Thyroid gland (tissue), 4 donors: ENCODE measurements at regions not wholly inside any gene's neighbourhood (a gene's known extent, or its start where the extent isn't known, plus 50 kb on each side); places are given as distances from the start of the nearest gene placed in this dataset.
A peak's percentile ranks its signal among the peaks of the same experiment; 100 is the strongest.

Experiments used
- DNase-seq, 2 donors: peaks; one replicate each; pipeline ENCODE4 v3.0.0-alpha.2; 2019
- H3K27ac ChIP-seq, 3 donors: fragments of 200-600 bp; sonication (generic); 1 replicate in 2 of 3; 2 replicates in 1 of 3; pipeline ENCODE4 v1.5.1; 2016 to 2019; ENCODE audit warnings: mild to moderate bottlenecking in 1 of 3, moderate library complexity in 1 of 3
- H3K27me3 ChIP-seq: fragments of 200-600 bp; sonication (generic); one replicate; pipeline ENCODE4 v1.5.1; 2019
- H3K36me3 ChIP-seq, 2 donors: fragments of 200-600 bp; sonication (generic); one replicate each; pipeline ENCODE4 v1.5.1; 2016 to 2019
- H3K4me1 ChIP-seq, 2 donors: fragments of 200-600 bp; sonication (generic); one replicate each; pipeline ENCODE4 v1.5.1; 2017 to 2019
- H3K4me3 ChIP-seq, 3 donors: fragments of 200-600 bp; sonication (generic); replicated peaks in 1 of 3; 1 replicate in 2 of 3; 2 replicates in 1 of 3; pipeline ENCODE4 v1.5.1; 2016; ENCODE audit warnings: mild to moderate bottlenecking in 1 of 3
- H3K9me3 ChIP-seq: fragments of 200-600 bp; sonication (generic); one replicate; pipeline ENCODE4 v1.5.1; 2017
- POLR2A ChIP-seq, 2 donors: fragments of 450-650 bp; IDR thresholded peaks; one replicate each; pipeline ENCODE4 v1.6.1; 2017; ENCODE audit warnings: antibody characterized with exemption in 2 of 2, mild to moderate bottlenecking in 2 of 2, moderate library complexity in 1 of 2
- WGBS, 2 donors: methylation state at CpG; one replicate each; pipeline ENCODE4 v1.1.5; 2017; 5-methylcytosine and 5-hydroxymethylcytosine counted together
- intact Hi-C: fragments of 100-400 bp; cut with DNase I; formaldehyde crosslinking; loops from one replicate; pipeline ENCODE4 v1.15.1; 2023
- TF ChIP-seq, protein P1 (sequence below), 6 experiments: fragments of 200-600 bp in 3 of 6; fragments of 450-650 bp in 3 of 6; sonication (generic) in 3 of 6; IDR thresholded peaks; one replicate each; pipeline ENCODE4 v1.5.1; 2016 to 2019; ENCODE audit warnings: antibody characterized with exemption in 6 of 6, mild to moderate bottlenecking in 2 of 6, inconsistent platforms in 1 of 6, moderate library complexity in 1 of 6

DNA sequence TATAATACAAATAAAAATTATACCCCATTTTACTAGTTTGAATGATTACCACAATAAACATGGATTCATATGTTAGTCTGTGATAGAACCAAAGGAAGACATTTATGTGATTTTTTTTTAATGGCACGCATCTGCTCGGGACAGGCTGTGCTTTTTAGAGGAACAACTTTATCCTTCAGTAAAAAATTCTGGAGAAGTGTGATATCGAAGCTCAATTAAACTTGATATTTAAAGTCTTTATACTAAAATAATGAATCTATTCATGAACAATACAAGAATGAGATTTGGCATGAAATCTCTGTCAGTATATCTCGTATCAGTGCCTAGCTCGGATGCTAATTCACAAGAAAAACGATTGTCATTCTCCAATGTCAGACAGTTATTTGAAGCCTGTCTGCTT lies 230.8 kb upstream of the ZNF717 start:
- no peak for DNase-seq
- TF ChIP-seq, protein P1, sequence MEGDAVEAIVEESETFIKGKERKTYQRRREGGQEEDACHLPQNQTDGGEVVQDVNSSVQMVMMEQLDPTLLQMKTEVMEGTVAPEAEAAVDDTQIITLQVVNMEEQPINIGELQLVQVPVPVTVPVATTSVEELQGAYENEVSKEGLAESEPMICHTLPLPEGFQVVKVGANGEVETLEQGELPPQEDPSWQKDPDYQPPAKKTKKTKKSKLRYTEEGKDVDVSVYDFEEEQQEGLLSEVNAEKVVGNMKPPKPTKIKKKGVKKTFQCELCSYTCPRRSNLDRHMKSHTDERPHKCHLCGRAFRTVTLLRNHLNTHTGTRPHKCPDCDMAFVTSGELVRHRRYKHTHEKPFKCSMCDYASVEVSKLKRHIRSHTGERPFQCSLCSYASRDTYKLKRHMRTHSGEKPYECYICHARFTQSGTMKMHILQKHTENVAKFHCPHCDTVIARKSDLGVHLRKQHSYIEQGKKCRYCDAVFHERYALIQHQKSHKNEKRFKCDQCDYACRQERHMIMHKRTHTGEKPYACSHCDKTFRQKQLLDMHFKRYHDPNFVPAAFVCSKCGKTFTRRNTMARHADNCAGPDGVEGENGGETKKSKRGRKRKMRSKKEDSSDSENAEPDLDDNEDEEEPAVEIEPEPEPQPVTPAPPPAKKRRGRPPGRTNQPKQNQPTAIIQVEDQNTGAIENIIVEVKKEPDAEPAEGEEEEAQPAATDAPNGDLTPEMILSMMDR (IDR thresholded peaks at IDR 0.05), result no peak
- no peak for TF ChIP-seq POLR2A (IDR thresholded peaks at IDR 0.05)
- H3K4me1 ChIP-seq, result no peaks in the 10 kb centered on the region
- H3K36me3 ChIP-seq, result no peaks in the 10 kb centered on the region
- H3K27ac ChIP-seq, result no peak overlapping the region
- intact Hi-C loops, result no loop called here
- no peaks in the 10 kb centered on the region for H3K9me3 ChIP-seq
- no peak overlapping the region for H3K4me3 ChIP-seq
- H3K27me3 ChIP-seq, result no peaks in the 10 kb centered on the region
- WGBS, 2 donors, result 86 to 88% methylated on average over 6 of the region's 6 CpGs

DNA sequence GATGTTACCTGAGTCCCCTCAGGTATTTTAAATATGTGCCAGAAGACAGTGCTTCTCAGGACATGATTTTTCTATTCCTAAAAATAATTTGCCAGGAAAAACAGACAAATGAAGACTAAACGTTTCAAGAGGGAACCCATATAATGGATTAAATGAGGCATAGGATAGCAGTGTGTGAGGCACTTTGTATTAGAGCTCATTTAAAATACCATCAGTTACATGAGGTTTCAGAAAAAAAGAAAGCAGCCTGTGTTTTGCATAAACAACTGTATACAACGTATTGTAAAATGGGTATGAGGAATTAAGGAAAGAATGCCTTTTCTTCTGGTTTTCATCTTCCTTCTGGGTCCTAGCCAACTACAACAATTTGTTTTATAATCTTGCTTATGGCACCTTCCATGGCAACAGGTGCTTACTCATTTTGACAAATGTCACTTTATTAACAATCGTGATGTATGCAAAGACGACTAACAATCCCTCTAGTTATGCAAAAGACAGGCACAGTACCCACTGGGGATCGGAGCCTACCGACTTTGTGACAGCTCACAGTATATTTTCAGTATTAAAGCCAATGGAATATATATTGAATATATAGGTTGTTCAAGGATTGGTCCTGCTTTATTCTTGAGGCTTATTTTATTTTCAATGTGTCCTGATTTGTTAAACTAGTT lies 231.6 kb upstream of the ZNF717 start:
- Histone ChIP-seq H3K4me1 (no peaks in the 10 kb centered on the region), H3K27ac (no peak overlapping the region), H3K27me3 (no peaks in the 10 kb centered on the region), H3K9me3 (no peaks in the 10 kb centered on the region), H3K4me3 (no peak overlapping the region), H3K36me3 (no peaks in the 10 kb centered on the region)
- DNase-seq, result no peak
- intact Hi-C loops, result no loop called here
- TF ChIP-seq POLR2A (IDR thresholded peaks at IDR 0.05), result no peak
- WGBS, 2 donors, result 70 to 73% methylated on average over 6 of the region's 6 CpGs

DNA sequence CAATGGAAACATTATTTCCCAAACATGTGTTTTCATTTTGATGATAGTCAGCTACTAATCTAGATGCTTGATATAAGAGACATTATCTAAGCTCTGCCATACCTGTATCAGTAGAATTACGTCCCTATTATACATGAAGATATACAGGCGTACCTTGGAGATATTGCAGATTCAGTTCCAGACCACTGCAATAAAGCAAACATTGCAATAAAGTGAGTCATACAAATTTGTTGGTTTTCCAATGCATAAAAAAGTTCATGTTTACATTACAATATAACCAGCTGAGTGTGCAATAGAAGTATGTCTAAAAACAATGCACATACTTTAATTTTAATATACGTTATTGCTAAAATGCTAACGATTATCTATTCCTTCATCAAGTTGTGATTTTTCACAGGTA lies 236.0 kb upstream of the ZNF717 start:
- Histone ChIP-seq H3K27ac (no peak overlapping the region), H3K27me3 (no peaks in the 10 kb centered on the region), H3K4me1 (no peaks in the 10 kb centered on the region), H3K36me3 (no peaks in the 10 kb centered on the region), H3K4me3 (no peak overlapping the region), H3K9me3 (no peaks in the 10 kb centered on the region)
- no peak for TF ChIP-seq POLR2A (IDR thresholded peaks at IDR 0.05)
- TF ChIP-seq, protein P1 (IDR thresholded peaks at IDR 0.05), result no peak
- intact Hi-C loops, result no loop called here
- 88 to 92% methylated on average over 4 of the region's 4 CpGs for WGBS, 2 donors
- no peak for DNase-seq

DNA sequence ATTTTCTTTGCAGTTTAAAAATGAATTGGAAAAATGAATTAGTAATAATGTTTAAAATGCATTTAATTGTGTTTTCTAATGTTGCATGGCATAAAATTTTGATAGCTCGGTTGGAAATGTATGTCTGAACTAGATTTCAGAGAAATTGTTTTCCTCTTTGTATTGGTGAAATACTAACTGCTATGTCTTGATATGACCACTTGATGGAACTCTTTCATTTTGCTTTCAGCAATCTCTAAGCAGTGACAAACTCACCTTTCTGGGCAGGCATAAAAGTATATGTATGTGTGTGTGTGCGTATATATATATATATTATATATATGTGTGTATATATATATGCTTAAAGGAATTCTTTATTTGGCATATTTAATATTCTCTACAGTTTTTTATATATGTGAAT lies 239.3 kb upstream of the ZNF717 start:
- H3K27ac ChIP-seq, result no peak overlapping the region
- no peak for TF ChIP-seq POLR2A (IDR thresholded peaks at IDR 0.05)
- TF ChIP-seq, protein P1 (IDR thresholded peaks at IDR 0.05), result peak in 1 of 6 experiments; percentile 12
- no peaks in the 10 kb centered on the region for H3K36me3 ChIP-seq
- H3K4me3 ChIP-seq, result no peak overlapping the region
- DNase-seq, result no peak
- H3K4me1 ChIP-seq, result no peaks in the 10 kb centered on the region
- WGBS, 2 donors, result 43 to 49% methylated on average over 2 of the region's 2 CpGs
- intact Hi-C loops, result no loop called here
- no peaks in the 10 kb centered on the region for H3K27me3 ChIP-seq
- H3K9me3 ChIP-seq, result no peaks in the 10 kb centered on the region

DNA sequence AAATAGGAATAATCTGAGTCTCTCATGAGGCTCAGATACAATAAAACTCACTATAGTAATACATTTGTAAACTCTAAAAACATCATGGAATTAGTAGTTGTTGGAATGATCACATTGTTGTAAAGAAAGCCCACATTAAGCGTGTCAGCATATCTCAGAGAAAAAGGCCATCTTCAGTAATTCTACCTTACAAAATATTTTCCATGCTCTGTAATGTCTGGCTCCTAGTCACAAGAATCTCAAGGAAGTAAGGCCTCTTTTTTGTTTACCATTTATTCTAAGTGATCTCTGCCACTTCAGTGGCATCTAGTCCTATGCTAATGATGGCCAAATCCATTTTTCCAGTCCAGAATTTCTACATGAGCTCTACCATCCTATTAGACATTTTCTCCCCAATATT lies 240.2 kb upstream of the ZNF717 start:
- intact Hi-C loops, result no loop called here
- no peaks in the 10 kb centered on the region for H3K4me1 ChIP-seq
- 47 to 91% methylated on average over 1 of the region's 1 CpG for WGBS, 2 donors
- no peak overlapping the region for H3K4me3 ChIP-seq
- TF ChIP-seq POLR2A (IDR thresholded peaks at IDR 0.05), result no peak
- TF ChIP-seq, protein P1 (IDR thresholded peaks at IDR 0.05), result no peak
- no peak for DNase-seq
- H3K36me3 ChIP-seq, result no peaks in the 10 kb centered on the region
- no peak overlapping the region for H3K27ac ChIP-seq
- no peaks in the 10 kb centered on the region for H3K27me3 ChIP-seq
- no peaks in the 10 kb centered on the region for H3K9me3 ChIP-seq
